ENCODE measurements at regions not wholly inside any gene's neighbourhood (a gene's known extent, or its start where the extent isn't known, plus 50 kb on each side); places are given as distances from the start of the nearest gene placed in this dataset.

- no peak overlapping the region for H3K27ac Mint-ChIP-seq
- Histone ChIP-seq H3K9me3 (ENCODE audit: control extremely low read depth in 1 of 3, control insufficient read depth in 2 of 3, insufficient read depth in 1 of 3, low read length in 2 of 3) (no peaks in the 10 kb centered on the region), H2AFZ (ENCODE audit: insufficient read depth, low read depth, low read length, poor library complexity, severe bottlenecking) (no peak overlapping the region), H3K27ac (ENCODE audit: low read length in 2 of 2) (no peak overlapping the region), H3K9ac (ENCODE audit: low read length) (no peak overlapping the region), H3K4me1 (ENCODE audit: control insufficient read depth in 2 of 2, insufficient read depth in 2 of 2, low read length in 2 of 2) (no peaks in the 10 kb centered on the region), H3K27me3 (replicated peaks in 1 of 4; ENCODE audit: control extremely low read depth in 1 of 4, control insufficient read depth in 3 of 4, insufficient read depth in 4 of 4, low read length in 3 of 4) (no peaks in the 10 kb centered on the region), H3K4me2 (replicated peaks; ENCODE audit: low read depth, low read length, poor library complexity, severe bottlenecking) (no peak overlapping the region), H3K79me2 (ENCODE audit: control insufficient read depth, insufficient read depth, low read length) (no peaks in the 10 kb centered on the region), H4K20me1 (ENCODE audit: control insufficient read depth, insufficient read depth, low read length, poor library complexity, severe bottlenecking) (no peaks in the 10 kb centered on the region), H3K36me3 (replicated peaks in 1 of 2; ENCODE audit: control extremely low read depth in 1 of 2, control insufficient read depth in 1 of 2, extremely low read depth in 1 of 2, insufficient read depth in 2 of 2, low read length in 1 of 2) (no peaks in the 10 kb centered on the region), H3K4me3 (ENCODE audit: control extremely low read depth in 1 of 5, extremely low read depth in 1 of 5, insufficient read depth in 1 of 5, low read depth in 2 of 5, low read length in 4 of 5) (no peak overlapping the region)
- WGBS (ENCODE audit: insufficient coverage) = no CpG with 5 or more reads among the region's 3 CpGs
- H3K4me3 Mint-ChIP-seq = no peak overlapping the region
- no peaks in the 10 kb centered on the region for H3K27me3 Mint-ChIP-seq
- TF ChIP-seq, protein P1, sequence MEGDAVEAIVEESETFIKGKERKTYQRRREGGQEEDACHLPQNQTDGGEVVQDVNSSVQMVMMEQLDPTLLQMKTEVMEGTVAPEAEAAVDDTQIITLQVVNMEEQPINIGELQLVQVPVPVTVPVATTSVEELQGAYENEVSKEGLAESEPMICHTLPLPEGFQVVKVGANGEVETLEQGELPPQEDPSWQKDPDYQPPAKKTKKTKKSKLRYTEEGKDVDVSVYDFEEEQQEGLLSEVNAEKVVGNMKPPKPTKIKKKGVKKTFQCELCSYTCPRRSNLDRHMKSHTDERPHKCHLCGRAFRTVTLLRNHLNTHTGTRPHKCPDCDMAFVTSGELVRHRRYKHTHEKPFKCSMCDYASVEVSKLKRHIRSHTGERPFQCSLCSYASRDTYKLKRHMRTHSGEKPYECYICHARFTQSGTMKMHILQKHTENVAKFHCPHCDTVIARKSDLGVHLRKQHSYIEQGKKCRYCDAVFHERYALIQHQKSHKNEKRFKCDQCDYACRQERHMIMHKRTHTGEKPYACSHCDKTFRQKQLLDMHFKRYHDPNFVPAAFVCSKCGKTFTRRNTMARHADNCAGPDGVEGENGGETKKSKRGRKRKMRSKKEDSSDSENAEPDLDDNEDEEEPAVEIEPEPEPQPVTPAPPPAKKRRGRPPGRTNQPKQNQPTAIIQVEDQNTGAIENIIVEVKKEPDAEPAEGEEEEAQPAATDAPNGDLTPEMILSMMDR (IDR thresholded peaks at IDR 0.05) = no peak
- no peak for TF ChIP-seq EZH2 (IDR thresholded peaks at IDR 0.05; ENCODE audit: borderline replicate concordance, insufficient read depth, low read depth, low read length, poor library complexity, severe bottlenecking)
- intact Hi-C loops (cut with micrococcal nuclease) = no loop called here
- H3K9me3 Mint-ChIP-seq (ENCODE audit: insufficient read depth) = no peaks in the 10 kb centered on the region
- H3K4me1 Mint-ChIP-seq = no peaks in the 10 kb centered on the region
- DNase-seq (no peak), ATAC-seq (ENCODE audit: low read depth) (no peak)
- ChIA-PET CTCF (no interaction called here), POLR2A (no interaction called here)
Observed at GRCh38 chr5:165202519-165202910, 1697.1 kb downstream of the MAT2B start.

- H3K27ac Mint-ChIP-seq = no peak overlapping the region
- DNase-seq (peak; percentile 23), ATAC-seq (ENCODE audit: low read depth) (no peak)
- Histone ChIP-seq H3K9ac (ENCODE audit: low read length) (no peak overlapping the region), H2AFZ (ENCODE audit: insufficient read depth, low read depth, low read length, poor library complexity, severe bottlenecking) (no peak overlapping the region), H4K20me1 (ENCODE audit: control insufficient read depth, insufficient read depth, low read length, poor library complexity, severe bottlenecking) (no peaks in the 10 kb centered on the region), H3K9me3 (ENCODE audit: control extremely low read depth in 1 of 3, control insufficient read depth in 2 of 3, insufficient read depth in 1 of 3, low read length in 2 of 3) (no peaks in the 10 kb centered on the region), H3K4me3 (ENCODE audit: control extremely low read depth in 1 of 5, extremely low read depth in 1 of 5, insufficient read depth in 1 of 5, low read depth in 2 of 5, low read length in 4 of 5) (no peak overlapping the region), H3K4me2 (replicated peaks; ENCODE audit: low read depth, low read length, poor library complexity, severe bottlenecking) (no peak overlapping the region), H3K79me2 (ENCODE audit: control insufficient read depth, insufficient read depth, low read length) (no peaks in the 10 kb centered on the region), H3K36me3 (replicated peaks in 1 of 2; ENCODE audit: control extremely low read depth in 1 of 2, control insufficient read depth in 1 of 2, extremely low read depth in 1 of 2, insufficient read depth in 2 of 2, low read length in 1 of 2) (no peaks in the 10 kb centered on the region), H3K27ac (ENCODE audit: low read length in 2 of 2) (no peak overlapping the region), H3K4me1 (ENCODE audit: control insufficient read depth in 2 of 2, insufficient read depth in 2 of 2, low read length in 2 of 2) (no peaks in the 10 kb centered on the region), H3K27me3 (replicated peaks in 1 of 4; ENCODE audit: control extremely low read depth in 1 of 4, control insufficient read depth in 3 of 4, insufficient read depth in 4 of 4, low read length in 3 of 4) (no peaks in the 10 kb centered on the region)
- no peak for TF ChIP-seq EZH2 (IDR thresholded peaks at IDR 0.05; ENCODE audit: borderline replicate concordance, insufficient read depth, low read depth, low read length, poor library complexity, severe bottlenecking)
- TF ChIP-seq, protein P1 (IDR thresholded peaks at IDR 0.05) = peak; percentile 70
- H3K9me3 Mint-ChIP-seq (ENCODE audit: insufficient read depth) = no peaks in the 10 kb centered on the region
- intact Hi-C loops (cut with micrococcal nuclease) = loop anchor here (1.0 kb wide), 1 partner anchor 1513 kb away; no protein-coding TSS in a partner anchor
- no peaks in the 10 kb centered on the region for H3K27me3 Mint-ChIP-seq
- H3K4me1 Mint-ChIP-seq = no peaks in the 10 kb centered on the region
- no peak overlapping the region for H3K4me3 Mint-ChIP-seq
- ChIA-PET POLR2A (no interaction called here), CTCF (interaction anchor here (0.8 to 1.1 kb wide), 4 partner anchors 1189 to 1644 kb away, joined by 3 to 5 read pairs (median 3); no protein-coding TSS in a partner anchor)
- no CpG with 5 or more reads among the region's 1 CpG for WGBS (ENCODE audit: insufficient coverage)
Observed at GRCh38 chr5:165209101-165209727, 1703.8 kb downstream of the MAT2B start.
